ENCODE measurements at regions not wholly inside any gene's neighbourhood (a gene's known extent, or its start where the extent isn't known, plus 50 kb on each side); places are given as distances from the start of the nearest gene placed in this dataset.
"Not testable (repeated sequence)": the region's sequence is repeated elsewhere in the genome, so short reads cannot be mapped to it uniquely, and the experiment has no call there.

GRCh38 chr2:66145490-66145889 lies 289.4 kb upstream of the MEIS1 start:
- Histone ChIP-seq H3K9me3 (peaks cover 4% of the 10 kb centered on the region), H3K36me3 (no peaks in the 10 kb centered on the region), H3K27ac (no peak overlapping the region), H3K4me3 (no peak overlapping the region), H3K4me1 (no peaks in the 10 kb centered on the region), H3K27me3 (no peaks in the 10 kb centered on the region)
- ATAC-seq (no peak), DNase-seq (no peak)
- TF ChIP-seq CTCF (IDR thresholded peaks at IDR 0.05) = no peak
- intact Hi-C loops (cut with DNase I) = no loop called here

- H3K27me3 ChIP-seq; H3K27ac ChIP-seq; ATAC-seq; H3K9me3 ChIP-seq; H3K4me1 ChIP-seq; H3K36me3 ChIP-seq; DNase-seq; intact Hi-C loops (cut with DNase I); H3K4me3 ChIP-seq: not testable (repeated sequence)
Measured at GRCh38 chr2:66144324-66144723, 290.6 kb upstream of the MEIS1 start.

- Histone ChIP-seq H3K27ac (no peak overlapping the region), H3K4me3 (no peak overlapping the region), H3K36me3 (no peaks in the 10 kb centered on the region), H3K27me3 (no peaks in the 10 kb centered on the region), H3K4me1 (no peaks in the 10 kb centered on the region), H3K9me3 (no peaks in the 10 kb centered on the region)
- intact Hi-C loops (cut with DNase I) = no loop called here
- DNase-seq (no peak), ATAC-seq (no peak)
- no peak for TF ChIP-seq CTCF (IDR thresholded peaks at IDR 0.05)
Measured at GRCh38 chr2:66137606-66138130, 297.3 kb upstream of the MEIS1 start.

GRCh38 chr2:66134138-66134701 lies 300.7 kb upstream of the MEIS1 start:
- Histone ChIP-seq H3K27ac (no peak overlapping the region), H3K9me3 (no peaks in the 10 kb centered on the region)
- TF ChIP-seq CTCF (IDR thresholded peaks at IDR 0.05) = no peak

GRCh38 chr2:66127656-66128055 lies 307.3 kb upstream of the MEIS1 start:
- no peak overlapping the region for H3K4me3 ChIP-seq
- no peak for ATAC-seq
- H3K27me3 ChIP-seq = no peaks in the 10 kb centered on the region
- H3K4me1 ChIP-seq = peaks cover 6% of the 10 kb centered on the region
- intact Hi-C loops (cut with DNase I) = no loop called here
- H3K36me3 ChIP-seq = no peaks in the 10 kb centered on the region
- no peaks in the 10 kb centered on the region for H3K9me3 ChIP-seq
- no peak for DNase-seq
- no peak overlapping the region for H3K27ac ChIP-seq
- TF ChIP-seq CTCF (IDR thresholded peaks at IDR 0.05) = no peak

More at GRCh38 chr2:66134138-66134701, 300.7 kb upstream of the MEIS1 start:
- no peaks in the 10 kb centered on the region for H3K36me3 ChIP-seq
- intact Hi-C loops (cut with DNase I) = no loop called here
- no peak for ATAC-seq
- H3K4me3 ChIP-seq = no peak overlapping the region
- H3K4me1 ChIP-seq = no peaks in the 10 kb centered on the region
- H3K27me3 ChIP-seq = no peaks in the 10 kb centered on the region
- DNase-seq = no peak

- Histone ChIP-seq H3K27me3 (no peaks in the 10 kb centered on the region), H3K36me3 (no peaks in the 10 kb centered on the region), H3K27ac (no peak overlapping the region), H3K4me3 (no peak overlapping the region), H3K4me1 (peaks cover 6% of the 10 kb centered on the region), H3K9me3 (no peaks in the 10 kb centered on the region)
- intact Hi-C loops (cut with DNase I) = no loop called here
- DNase-seq (no peak), ATAC-seq (no peak)
- no peak for TF ChIP-seq CTCF (IDR thresholded peaks at IDR 0.05)
Measured at GRCh38 chr2:66127061-66127460, 307.9 kb upstream of the MEIS1 start.

Measured in upper lobe of right lung (tissue), 1 donor.